ENCODE measurements at regions not wholly inside any gene's neighbourhood (a gene's known extent, or its start where the extent isn't known, plus 50 kb on each side); places are given as distances from the start of the nearest gene placed in this dataset.
"Not testable (repeated sequence)": the region's sequence is repeated elsewhere in the genome, so short reads cannot be mapped to it uniquely, and the experiment has no call there.

DNA sequence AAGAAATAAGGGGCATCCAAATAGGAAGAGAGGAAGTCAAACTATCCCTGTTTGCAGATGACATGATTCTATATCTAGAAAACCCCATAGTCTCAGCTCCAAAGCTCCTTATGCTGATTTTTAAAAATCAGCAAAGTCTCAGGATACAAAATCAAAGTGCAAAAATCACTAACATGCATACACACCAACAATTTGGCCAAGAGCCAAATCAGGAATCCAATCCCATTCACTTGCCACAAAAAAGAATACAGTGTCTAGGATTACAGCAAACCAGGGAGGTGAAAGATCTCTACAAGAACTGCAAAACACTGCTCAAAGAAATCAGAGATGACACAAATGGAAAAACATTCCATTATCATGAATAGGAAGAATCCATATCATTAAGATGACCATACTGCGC is 155.8 kb upstream of the ARHGAP42 start:
- DNase-seq (ENCODE audit: low read depth in 2 of 2) = not testable (repeated sequence)

- no peak for DNase-seq (ENCODE audit: low read depth in 2 of 2)
These were observed 150.1 kb upstream of the ARHGAP42 start for GRCh38 chr11:100536979-100537378.

DNA sequence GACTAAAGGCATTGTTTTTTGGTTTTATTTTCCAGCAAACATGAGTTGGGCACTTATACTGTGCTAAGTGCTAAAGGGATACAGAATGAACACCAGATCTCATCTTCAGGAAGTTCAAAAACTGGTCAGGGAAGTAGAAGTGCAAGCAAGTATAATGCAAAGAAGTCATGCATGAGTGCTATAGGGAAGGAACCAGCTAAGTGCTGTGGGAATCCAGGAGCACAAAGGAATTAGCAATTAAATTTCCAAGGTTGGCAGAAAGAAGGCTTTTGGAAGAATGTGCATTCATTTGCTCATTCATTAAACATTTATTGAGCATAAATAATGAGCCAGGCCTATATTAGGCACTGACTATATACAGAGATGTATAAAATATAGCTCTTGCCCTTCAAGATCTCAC is 143.7 kb upstream of the ARHGAP42 start:
- DNase-seq (ENCODE audit: low read depth in 2 of 2) = no peak

- no peak for DNase-seq (ENCODE audit: low read depth in 2 of 2)
These were observed 141.5 kb upstream of the ARHGAP42 start for GRCh38 chr11:100545556-100545955.

- no peak for DNase-seq (ENCODE audit: low read depth in 2 of 2)
These were observed 141.1 kb upstream of the ARHGAP42 start for GRCh38 chr11:100545970-100546369.

DNA sequence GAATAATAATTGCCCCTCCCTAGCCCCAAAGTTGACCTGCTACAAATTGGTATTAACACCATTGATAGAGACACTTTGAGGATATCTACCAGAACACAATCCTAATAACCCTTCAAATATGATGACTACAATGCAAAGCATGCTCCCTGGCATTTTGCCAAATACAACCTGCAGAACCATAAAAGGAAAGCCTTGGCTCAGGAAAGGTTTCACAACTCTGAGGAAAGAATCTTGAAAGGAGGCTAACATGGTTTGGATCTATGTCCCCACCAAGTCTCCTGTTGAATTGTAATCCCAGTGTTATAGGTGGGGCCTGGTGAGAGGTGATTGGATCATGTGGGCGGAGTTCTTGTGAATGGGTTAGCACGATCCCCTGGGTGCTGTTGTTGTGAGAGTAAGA is 140.4 kb upstream of the ARHGAP42 start:
- peak; percentile 13 to 27 for DNase-seq (ENCODE audit: low read depth in 2 of 2)

DNA sequence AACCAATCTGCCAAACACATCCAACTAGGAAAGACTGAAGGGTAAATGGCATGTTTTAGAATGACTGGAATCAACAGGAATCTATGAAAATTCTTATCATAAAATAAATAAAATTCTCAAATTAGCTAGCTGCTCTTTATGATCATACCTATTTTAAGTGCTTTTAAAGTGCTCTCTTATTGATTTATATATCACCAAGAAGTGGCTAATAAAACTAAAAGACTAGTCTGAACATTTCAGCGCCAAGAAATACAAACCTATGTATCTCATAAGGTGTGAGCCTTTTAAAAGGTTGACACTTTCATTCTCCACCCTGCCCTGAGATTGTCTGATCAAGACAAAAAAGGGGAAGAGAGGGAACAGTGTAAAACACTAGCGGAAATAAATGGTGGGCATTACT is 136.8 kb upstream of the ARHGAP42 start:
- DNase-seq (ENCODE audit: low read depth in 2 of 2) = no peak

DNA sequence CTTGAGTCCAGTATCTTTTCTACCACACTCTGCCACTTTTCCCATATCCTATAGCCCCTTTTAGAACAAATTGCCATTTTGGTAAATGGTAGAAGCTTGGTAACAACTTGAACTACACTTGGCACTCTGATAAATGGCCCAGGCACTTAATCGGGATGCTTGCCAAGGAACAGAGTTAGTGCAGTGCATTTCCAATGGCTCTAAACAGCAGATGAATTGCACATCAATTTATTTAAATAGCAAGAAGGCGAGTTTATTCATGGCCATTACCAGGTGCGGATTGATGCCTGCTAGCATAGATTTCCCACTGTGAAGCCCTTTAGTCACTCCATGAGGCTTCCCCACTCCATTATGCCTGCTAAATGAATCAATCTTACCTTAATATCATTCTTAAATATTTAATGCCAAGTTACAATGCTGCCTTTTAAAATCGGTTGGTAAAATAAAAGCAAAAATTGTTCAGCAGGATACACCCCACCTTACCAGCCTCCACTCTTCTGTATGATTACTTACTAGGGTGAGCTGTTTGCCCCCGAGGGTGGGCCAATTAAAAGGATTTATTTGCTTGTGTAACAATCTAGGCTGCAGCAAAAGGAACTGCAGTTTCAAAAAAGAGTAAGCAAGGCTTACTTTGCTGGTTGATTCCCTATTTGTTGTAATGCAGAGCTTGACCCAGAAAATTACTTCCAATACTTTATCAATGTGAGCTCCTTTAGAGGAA is 136.0 kb upstream of the ARHGAP42 start:
- no peak for DNase-seq (ENCODE audit: low read depth in 2 of 2)

DNA sequence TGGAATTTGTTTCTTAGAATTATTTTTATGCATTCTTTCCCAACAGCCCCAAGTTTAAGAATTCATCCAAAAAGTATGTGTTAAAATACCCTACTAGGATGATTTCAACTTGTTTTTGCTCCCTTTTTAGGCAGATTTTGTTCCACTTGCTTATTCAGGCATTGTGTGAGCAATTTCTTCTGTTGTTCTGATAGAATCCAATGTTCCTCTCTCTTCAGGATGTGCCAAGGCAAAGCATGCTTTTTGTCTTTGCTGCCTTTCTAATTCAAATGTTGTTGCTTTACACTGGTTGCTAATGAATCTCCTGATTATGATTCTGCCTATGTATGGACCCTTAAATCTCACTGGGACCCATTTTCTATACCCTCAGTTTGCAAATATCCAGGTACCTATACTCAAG is 131.2 kb upstream of the ARHGAP42 start:
- no peak for DNase-seq (ENCODE audit: low read depth in 2 of 2)

- DNase-seq (ENCODE audit: low read depth in 2 of 2) = no peak
These were observed 130.3 kb upstream of the ARHGAP42 start for GRCh38 chr11:100556781-100557180.

- DNase-seq (ENCODE audit: low read depth in 2 of 2) = peak in 1 of 2 donors; percentile 14
These were observed 129.1 kb upstream of the ARHGAP42 start for GRCh38 chr11:100557830-100558611.

GRCh38 chr11:100560606-100561005 is 126.5 kb upstream of the ARHGAP42 start:
- no peak for DNase-seq (ENCODE audit: low read depth in 2 of 2)

GRCh38 chr11:100561323-100561722 is 125.8 kb upstream of the ARHGAP42 start:
- peak in 1 of 2 donors; percentile 12 for DNase-seq (ENCODE audit: low read depth in 2 of 2)

DNA sequence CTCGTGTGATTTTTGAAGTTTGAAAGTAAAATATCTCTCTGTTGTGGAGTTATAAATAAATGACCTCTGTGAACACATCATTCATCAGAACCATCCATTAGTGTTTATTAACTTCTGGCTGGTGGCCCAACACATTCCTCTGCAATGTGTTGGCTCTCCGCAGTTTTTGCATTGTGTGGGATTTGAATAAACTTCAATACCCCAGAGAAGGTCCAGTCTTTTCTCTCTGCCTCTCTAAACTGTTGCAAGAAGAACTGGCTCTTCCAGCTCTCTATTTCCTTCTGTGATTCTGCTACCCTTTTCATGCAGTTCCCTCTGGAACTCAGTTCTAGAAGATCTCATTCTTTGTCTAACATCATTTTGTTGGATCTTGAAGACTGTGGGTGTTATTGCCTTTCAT is 125.0 kb upstream of the ARHGAP42 start:
- DNase-seq (ENCODE audit: low read depth in 2 of 2) = peak; percentile 87 to 90

GRCh38 chr11:100563541-100564280 is 123.4 kb upstream of the ARHGAP42 start:
- DNase-seq (ENCODE audit: low read depth in 2 of 2) = no peak

DNA sequence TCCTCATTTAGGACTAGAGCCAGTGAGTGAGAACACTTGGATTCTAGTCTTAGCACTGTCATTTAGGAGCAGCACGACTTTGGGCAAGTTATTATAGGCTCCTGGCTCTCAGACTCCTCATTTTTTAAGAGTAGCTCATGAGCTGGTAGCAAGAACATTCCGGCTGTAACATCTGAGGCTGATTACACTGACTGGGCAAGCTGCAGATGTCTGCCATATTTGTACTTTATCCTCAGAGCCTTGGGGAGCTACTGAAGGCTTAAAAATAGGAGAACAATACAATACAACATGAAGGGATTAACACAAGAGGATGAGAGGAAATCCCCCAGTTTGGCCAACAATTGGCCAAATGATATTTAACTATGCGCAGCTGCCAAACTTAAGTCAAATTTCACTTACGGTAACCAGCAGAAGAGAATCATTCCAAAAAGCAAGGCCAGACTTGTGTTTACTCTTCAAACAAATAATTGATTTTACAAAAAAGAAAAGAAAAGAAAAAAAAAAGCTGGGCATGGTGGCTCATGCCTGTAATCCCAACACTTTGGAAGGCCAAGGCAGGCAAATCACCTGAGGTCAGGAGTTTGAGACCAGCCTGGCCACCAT is 113.1 kb upstream of the ARHGAP42 start:
- no peak for DNase-seq (ENCODE audit: low read depth in 2 of 2)

GRCh38 chr11:100574894-100575769 is 112.0 kb upstream of the ARHGAP42 start:
- peak; percentile 54 to 63 for DNase-seq (ENCODE audit: low read depth in 2 of 2)

DNA sequence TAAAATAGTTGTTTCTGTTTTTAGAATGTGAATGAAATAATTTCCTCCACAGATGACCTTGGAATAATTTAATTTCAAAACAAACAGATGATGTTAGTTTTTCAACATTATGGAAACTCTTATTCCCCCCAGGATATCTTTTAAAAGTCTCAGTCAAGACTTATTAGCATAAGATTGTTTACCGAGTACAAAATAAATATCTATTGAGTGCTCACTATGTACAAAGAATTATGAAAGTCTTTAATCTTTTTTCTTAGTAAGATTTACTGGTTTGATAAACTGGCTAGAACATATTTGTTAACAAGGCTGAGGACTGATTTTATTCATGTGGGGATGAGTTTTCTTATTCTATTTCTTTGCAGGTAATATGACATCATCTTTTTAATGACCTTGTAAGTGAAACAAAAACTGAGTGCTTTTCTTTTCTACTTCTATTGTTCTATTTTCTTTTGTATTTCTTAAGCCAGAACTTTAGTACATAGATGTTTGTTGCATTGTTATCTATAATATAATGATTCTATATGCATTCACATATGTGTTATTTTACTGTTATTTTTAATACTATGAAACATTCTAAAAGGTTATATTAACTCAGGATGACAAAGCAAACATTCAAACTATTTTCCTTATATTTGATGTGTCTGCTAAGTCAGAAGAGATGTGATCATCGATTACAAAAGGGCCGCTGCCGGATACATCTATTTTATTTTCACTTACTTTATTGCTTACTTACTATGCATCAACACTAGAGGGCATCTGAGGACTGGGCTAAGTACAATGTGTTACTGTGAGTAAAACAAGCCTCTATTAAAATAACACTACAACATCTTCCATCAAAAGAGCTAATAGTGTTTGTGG is 111.0 kb upstream of the ARHGAP42 start:
- peak; percentile 69 to 77 for DNase-seq (ENCODE audit: low read depth in 2 of 2)

DNA sequence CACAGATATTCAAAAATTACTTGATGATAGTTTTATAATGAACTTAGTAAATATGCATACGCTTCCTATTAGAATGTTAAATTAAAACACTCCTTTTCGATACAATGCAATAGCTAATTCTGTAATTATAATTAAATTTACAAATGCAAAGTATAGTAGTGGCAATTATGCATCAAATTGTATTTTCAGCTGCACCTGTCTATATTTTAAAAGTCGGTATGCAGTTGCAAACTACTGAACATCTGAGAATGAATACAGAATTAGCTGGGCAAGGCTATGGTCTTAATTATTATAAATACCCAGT is 110.4 kb upstream of the ARHGAP42 start:
- DNase-seq (ENCODE audit: low read depth in 2 of 2) = no peak

DNA sequence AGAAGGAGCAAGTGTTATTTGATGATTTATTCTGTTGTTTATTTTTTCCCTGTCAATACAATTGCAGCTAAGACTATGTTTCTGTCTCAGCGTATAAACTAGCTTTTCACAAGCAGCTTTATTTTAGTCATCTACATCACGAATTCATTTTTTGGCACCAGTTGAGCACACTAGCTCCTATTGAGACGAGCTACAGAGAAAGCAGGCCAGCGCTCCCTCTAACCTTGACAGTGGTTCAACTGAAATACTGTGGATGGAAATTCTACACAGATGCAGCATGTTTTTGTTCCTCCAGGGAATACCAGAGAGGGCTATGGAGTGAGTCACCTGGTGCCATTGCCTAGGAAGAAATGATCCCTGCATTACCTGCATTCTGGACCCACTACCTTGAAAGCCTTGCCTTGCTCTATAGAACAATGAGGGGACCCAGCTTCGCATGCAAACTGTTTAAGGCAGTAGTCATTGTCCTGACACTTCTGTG is 108.2 kb upstream of the ARHGAP42 start:
- no peak for DNase-seq (ENCODE audit: low read depth in 2 of 2)

Data from lung microvascular endothelial cell (primary cell).